ENCODE measurements at regions not wholly inside any gene's neighbourhood (a gene's known extent, or its start where the extent isn't known, plus 50 kb on each side); places are given as distances from the start of the nearest gene placed in this dataset.
"Not testable (repeated sequence)": the region's sequence is repeated elsewhere in the genome, so short reads cannot be mapped to it uniquely, and the experiment has no call there.

GRCh38 chrX:73390628-73391567, 56.0 kb upstream of the CDX4 start:
- H3K36me3 ChIP-seq (ENCODE audit: insufficient read depth, low read length), result no peaks in the 10 kb centered on the region
- H3K27me3 Mint-ChIP-seq (ENCODE audit: low read depth, unreplicated experiment), result no peaks in the 10 kb centered on the region
- H3K9me3 Mint-ChIP-seq (ENCODE audit: unreplicated experiment), result no peaks in the 10 kb centered on the region
- H3K36me3 Mint-ChIP-seq (ENCODE audit: low read depth, unreplicated experiment), result no peaks in the 10 kb centered on the region
- FAIRE-seq, result no peak
- no peak overlapping the region for H3K4me2 ChIP-seq (ENCODE audit: low read length)
- H3K27me3 ChIP-seq (ENCODE audit: insufficient read depth, low read length), result no peaks in the 10 kb centered on the region
- H3K4me3 Mint-ChIP-seq (ENCODE audit: unreplicated experiment), result no peak overlapping the region
- no peak overlapping the region for H2AFZ ChIP-seq (ENCODE audit: low read depth, low read length)
- H3K4me1 ChIP-seq (ENCODE audit: insufficient read depth, low read length), result no peaks in the 10 kb centered on the region
- no peak overlapping the region for H3K27ac ChIP-seq (ENCODE audit: low read depth, low read length)
- H3K27ac Mint-ChIP-seq (ENCODE audit: unreplicated experiment), result no peak overlapping the region
- no peak overlapping the region for H3K4me3 ChIP-seq (ENCODE audit: insufficient read depth, low read depth, low read length)
- no peaks in the 10 kb centered on the region for H4K20me1 ChIP-seq (ENCODE audit: insufficient read depth, low read length)
- DNase-seq (ENCODE audit: low read depth), result no peak
- H3K79me2 ChIP-seq (ENCODE audit: insufficient read depth, low read length), result no peaks in the 10 kb centered on the region
- no peak overlapping the region for H3K9ac ChIP-seq (ENCODE audit: low read length)
- TF ChIP-seq CTCF (IDR thresholded peaks at IDR 0.05; ENCODE audit: insufficient read depth, low read depth, low read length), result no peak
- TF ChIP-seq EZH2 (IDR thresholded peaks at IDR 0.05; ENCODE audit: insufficient read depth, low read length), result no peak
- no peaks in the 10 kb centered on the region for H3K9me3 ChIP-seq (ENCODE audit: insufficient read depth, low read depth, low read length)
- no peaks in the 10 kb centered on the region for H3K4me1 Mint-ChIP-seq (ENCODE audit: low read depth, unreplicated experiment)

- no peaks in the 10 kb centered on the region for H3K9me3 ChIP-seq (ENCODE audit: insufficient read depth, low read depth, low read length)
- no peak overlapping the region for H3K4me3 Mint-ChIP-seq (ENCODE audit: unreplicated experiment)
- no peaks in the 10 kb centered on the region for H3K27me3 Mint-ChIP-seq (ENCODE audit: low read depth, unreplicated experiment)
- H3K27ac ChIP-seq (ENCODE audit: low read depth, low read length), result no peak overlapping the region
- H2AFZ ChIP-seq (ENCODE audit: low read depth, low read length), result no peak overlapping the region
- no peak for DNase-seq (ENCODE audit: low read depth)
- peaks cover 2% of the 10 kb centered on the region for H3K9me3 Mint-ChIP-seq (ENCODE audit: unreplicated experiment)
- H3K36me3 ChIP-seq (ENCODE audit: insufficient read depth, low read length), result no peaks in the 10 kb centered on the region
- H3K4me1 Mint-ChIP-seq (ENCODE audit: low read depth, unreplicated experiment), result no peaks in the 10 kb centered on the region
- no peaks in the 10 kb centered on the region for H3K36me3 Mint-ChIP-seq (ENCODE audit: low read depth, unreplicated experiment)
- H3K9ac ChIP-seq (ENCODE audit: low read length), result no peak overlapping the region
- H3K79me2 ChIP-seq (ENCODE audit: insufficient read depth, low read length), result no peaks in the 10 kb centered on the region
- no peak for TF ChIP-seq CTCF (IDR thresholded peaks at IDR 0.05; ENCODE audit: insufficient read depth, low read depth, low read length)
- no peak for TF ChIP-seq EZH2 (IDR thresholded peaks at IDR 0.05; ENCODE audit: insufficient read depth, low read length)
- no peaks in the 10 kb centered on the region for H3K27me3 ChIP-seq (ENCODE audit: insufficient read depth, low read length)
- H3K27ac Mint-ChIP-seq (ENCODE audit: unreplicated experiment), result no peak overlapping the region
- no peaks in the 10 kb centered on the region for H4K20me1 ChIP-seq (ENCODE audit: insufficient read depth, low read length)
- peak; percentile 45 for FAIRE-seq
- no peaks in the 10 kb centered on the region for H3K4me1 ChIP-seq (ENCODE audit: insufficient read depth, low read length)
- H3K4me3 ChIP-seq (ENCODE audit: insufficient read depth, low read depth, low read length), result no peak overlapping the region
- H3K4me2 ChIP-seq (ENCODE audit: low read length), result no peak overlapping the region
Measured at GRCh38 chrX:73366696-73367095, 80.2 kb upstream of the CDX4 start.

- FAIRE-seq; DNase-seq (ENCODE audit: low read depth); H3K27ac Mint-ChIP-seq (ENCODE audit: unreplicated experiment); H3K79me2 ChIP-seq (ENCODE audit: insufficient read depth, low read length); H4K20me1 ChIP-seq (ENCODE audit: insufficient read depth, low read length); H3K9me3 ChIP-seq (ENCODE audit: insufficient read depth, low read depth, low read length); H3K4me3 ChIP-seq (ENCODE audit: insufficient read depth, low read depth, low read length); H3K27me3 Mint-ChIP-seq (ENCODE audit: low read depth, unreplicated experiment); H3K4me3 Mint-ChIP-seq (ENCODE audit: unreplicated experiment); H3K9me3 Mint-ChIP-seq (ENCODE audit: unreplicated experiment); H3K27ac ChIP-seq (ENCODE audit: low read depth, low read length); H2AFZ ChIP-seq (ENCODE audit: low read depth, low read length); H3K36me3 Mint-ChIP-seq (ENCODE audit: low read depth, unreplicated experiment); H3K27me3 ChIP-seq (ENCODE audit: insufficient read depth, low read length); H3K36me3 ChIP-seq (ENCODE audit: insufficient read depth, low read length); H3K4me2 ChIP-seq (ENCODE audit: low read length); H3K4me1 Mint-ChIP-seq (ENCODE audit: low read depth, unreplicated experiment); H3K4me1 ChIP-seq (ENCODE audit: insufficient read depth, low read length); H3K9ac ChIP-seq (ENCODE audit: low read length): not testable (repeated sequence)
Measured at GRCh38 chrX:73357294-73357693, 89.6 kb upstream of the CDX4 start.

Measured in astrocyte (in vitro differentiated cells and primary cell).